ENCODE measurements at regions not wholly inside any gene's neighbourhood (a gene's known extent, or its start where the extent isn't known, plus 50 kb on each side); places are given as distances from the start of the nearest gene placed in this dataset.
"Not testable (repeated sequence)": the region's sequence is repeated elsewhere in the genome, so short reads cannot be mapped to it uniquely, and the experiment has no call there.

DNA sequence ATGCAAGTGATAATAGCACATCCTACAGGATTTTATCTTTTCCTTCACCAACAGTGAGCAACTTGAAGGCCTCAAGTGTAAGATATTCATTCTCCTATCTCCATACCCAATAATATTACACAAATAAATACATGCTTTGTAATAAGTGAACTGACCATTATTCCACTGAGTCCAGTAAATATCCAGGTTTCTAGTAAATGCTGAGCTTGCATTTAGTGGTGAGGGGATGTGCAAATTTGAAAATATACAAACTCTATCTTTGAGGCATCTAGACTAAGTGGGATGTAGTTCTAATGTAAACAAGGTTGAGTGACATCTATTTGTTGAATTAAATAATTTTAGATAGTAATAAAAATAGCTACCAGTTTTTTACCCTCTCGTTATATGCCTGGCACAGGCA lies 587.6 kb upstream of the IL12A start:
- DNase-seq = no peak

DNA sequence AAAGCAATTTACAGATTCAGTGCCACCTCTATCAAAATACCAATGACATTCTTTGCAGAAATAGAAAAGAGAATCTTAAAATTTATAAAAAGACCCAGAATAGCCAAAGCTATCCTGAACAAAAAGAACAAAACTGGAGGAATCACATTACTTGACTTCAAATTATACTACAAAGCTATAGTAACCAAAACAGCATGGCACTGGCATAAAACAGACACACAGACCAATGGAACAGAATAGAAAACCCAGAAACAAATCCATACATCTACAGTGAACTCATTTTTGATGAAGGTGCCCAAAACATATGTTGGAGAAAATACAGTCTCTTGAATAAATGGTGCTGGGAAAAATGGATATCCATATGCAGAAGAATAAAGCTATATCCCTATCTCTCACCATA lies 578.9 kb upstream of the IL12A start:
- not testable (repeated sequence) for DNase-seq

DNA sequence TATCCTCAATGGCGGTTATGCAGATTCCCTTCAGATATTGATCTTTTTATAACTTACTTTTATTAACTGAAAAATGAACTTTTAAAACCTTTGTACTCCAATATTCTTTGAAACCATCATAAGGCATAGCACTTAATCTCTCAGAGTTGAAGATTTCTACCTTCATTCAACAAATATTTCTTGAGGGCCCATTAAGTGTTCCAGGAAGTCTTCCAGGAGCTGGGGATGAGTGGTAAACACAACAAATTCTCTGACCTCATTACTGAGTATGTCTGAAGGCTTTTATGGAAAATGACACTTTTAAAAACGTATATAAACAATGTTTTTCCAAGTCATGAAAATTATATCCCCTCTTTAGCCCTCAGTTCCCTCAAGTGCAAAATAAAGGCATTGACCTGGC lies 575.3 kb upstream of the IL12A start:
- DNase-seq = no peak

DNA sequence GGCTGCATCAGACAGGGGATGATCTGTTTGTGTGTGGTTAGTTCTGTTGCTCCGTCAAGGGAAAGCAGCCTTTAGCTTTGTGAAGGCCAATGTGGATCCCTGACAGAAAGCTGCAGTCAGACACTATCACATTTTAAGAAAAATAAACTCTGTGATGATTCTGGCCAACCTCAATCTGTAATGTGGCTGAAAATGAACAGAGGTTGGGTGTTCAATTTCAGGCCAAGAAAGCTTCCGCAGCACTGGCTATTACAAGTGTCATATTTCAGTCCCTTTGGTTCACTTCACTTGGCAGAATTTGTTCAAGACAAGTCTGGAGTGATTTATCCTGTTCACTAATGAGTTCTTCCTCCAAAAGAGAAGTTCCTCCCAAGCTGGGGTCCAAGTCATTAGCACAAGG lies 571.8 kb upstream of the IL12A start:
- no peak for DNase-seq

DNA sequence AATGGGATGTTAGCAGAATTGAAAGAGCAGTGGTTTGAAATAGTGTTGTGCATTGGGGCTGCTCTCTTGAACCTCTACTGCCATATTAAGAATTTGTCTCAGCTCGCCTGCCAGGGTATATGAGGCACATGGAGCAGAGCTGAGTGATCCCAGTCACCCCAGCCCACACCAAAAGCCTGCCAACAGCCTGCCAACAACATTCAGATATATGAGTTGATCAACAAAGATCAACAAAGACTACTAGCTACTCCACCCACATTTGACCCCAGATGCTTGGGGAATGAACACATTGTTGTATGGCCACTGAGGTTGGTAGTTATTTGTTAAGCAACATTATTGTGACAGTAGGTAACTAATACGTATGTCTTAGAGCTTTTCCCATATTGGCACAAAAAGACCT lies 570.9 kb upstream of the IL12A start:
- DNase-seq = no peak

DNA sequence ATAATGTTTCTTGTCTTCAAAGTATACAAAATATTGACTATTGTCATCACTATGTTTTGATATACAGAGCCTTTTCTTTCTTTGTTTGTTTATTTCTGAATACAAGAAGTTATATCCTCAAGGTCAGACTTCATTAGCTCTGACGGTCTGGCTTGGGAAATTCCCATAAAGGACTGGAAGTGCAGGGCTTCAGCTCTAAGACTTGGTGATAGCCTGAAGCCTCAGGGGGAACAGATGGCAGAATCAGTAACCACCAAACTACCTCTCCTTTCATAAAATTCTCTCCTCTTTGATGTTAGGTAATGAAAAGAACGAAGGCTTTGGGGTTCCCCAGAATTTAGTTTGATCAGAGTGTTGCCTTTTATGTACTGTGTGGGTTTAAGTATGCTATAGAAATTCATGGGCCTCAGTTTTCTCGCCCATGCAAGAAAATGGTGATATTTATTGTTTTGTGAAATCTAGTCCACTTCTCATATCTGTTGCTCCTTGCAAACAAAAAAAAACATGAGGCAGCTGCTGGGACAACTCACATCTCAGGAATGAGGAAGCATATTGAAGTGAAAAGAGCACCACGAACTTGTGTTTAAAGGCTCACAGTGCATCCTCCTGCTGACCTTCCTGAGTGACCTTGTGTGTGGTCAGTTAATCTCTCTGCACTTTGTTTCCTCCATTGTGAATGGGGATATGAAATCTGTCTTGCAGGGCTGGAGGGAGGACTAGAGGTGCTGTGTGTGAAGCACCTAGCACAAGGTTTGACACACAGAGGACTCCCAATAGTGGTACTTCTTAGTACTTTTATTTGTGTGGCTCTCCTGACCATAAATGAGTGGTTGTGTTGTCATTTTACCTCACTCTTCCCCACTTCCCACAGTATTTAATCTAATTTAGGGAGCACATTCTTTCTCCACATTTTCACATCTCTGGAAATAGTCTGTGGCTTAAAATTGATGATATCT lies 569.8 kb upstream of the IL12A start:
- no peak for DNase-seq

DNA sequence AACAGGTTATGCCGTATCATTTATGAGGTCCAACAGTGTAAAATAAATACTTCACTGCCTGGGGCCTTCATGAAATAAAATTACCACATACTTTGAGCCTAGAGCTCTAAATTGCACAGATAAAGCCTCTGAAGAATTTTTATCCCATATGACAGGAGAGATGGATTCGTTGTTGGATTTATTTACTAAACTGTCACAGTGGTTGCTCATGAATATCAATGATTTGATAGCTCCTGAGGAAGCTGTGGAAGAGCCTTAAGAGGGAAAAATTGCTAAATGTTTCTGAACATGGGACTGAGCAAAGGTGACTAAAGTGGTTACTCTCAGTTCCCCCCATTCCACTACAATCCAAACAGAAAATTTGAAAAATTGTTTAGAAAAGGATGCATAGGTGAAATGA lies 558.9 kb upstream of the IL12A start:
- DNase-seq = no peak

DNA sequence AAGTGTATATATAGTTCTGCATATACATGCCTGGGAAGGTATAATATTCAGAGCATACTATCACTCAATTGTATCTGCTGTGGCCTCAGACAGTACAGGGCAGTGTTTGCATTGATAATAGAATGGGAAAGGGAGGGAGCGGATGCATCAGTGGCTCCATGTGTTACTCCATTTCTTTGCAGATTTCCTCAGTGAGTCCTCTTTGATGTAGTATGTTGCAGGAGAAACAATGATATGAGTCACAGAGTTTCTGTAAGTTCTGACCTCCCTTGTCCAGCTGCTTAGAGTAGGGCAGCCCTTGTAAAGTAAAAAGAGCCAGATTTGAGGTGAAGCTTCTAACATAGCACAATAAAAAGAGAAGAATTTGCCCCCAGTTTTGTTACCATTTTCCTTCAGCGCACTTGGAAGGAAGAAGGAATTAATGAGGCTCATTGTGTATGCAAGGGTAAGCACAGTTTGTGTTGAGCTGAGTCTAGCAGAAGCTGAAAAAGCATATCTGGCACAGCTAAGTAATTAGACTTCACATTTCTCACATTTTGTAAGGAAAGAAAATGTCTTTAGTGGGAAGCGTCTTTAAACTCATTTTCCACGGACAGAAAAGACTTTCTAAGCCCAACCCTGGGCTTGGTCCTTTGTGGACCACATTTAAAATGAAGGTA lies 555.8 kb upstream of the IL12A start:
- DNase-seq = no peak

DNA sequence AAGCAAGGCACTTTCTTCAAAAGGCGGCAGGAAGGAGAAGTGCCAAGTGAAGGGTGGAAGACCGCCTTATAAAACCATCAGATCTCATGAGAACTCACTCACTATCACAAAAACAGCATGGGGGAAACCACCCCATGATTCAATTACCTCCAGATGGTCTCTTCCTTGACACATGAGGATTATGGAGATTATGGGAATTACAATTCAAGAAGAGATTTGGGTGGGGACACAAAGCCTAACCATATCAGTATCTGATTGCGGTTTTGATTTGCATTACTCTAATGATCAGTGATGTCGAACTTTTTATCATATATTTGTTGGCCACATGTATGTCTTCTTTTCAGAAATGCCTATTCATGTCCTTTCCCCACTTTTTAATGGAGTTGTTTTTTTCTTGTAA lies 549.3 kb upstream of the IL12A start:
- no peak for DNase-seq

DNA sequence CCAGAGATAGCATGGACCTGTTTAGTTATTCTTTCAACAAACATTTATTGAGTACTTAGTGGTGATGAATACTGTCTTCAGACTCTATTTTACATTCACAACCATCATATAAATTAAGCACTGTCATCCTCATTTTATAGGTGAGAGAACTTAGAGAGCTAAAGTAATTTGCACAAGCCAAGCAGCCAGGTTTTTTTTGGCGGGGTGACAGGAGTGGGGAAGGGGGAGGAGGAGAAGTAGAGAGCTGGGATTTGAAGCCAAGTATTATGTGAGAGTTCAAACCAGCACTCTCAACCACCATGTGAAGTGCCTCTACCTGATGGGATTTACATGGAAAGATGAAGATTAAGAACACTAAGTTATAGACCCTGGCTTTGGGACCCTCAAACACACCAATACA lies 547.4 kb upstream of the IL12A start:
- no peak for DNase-seq

DNA sequence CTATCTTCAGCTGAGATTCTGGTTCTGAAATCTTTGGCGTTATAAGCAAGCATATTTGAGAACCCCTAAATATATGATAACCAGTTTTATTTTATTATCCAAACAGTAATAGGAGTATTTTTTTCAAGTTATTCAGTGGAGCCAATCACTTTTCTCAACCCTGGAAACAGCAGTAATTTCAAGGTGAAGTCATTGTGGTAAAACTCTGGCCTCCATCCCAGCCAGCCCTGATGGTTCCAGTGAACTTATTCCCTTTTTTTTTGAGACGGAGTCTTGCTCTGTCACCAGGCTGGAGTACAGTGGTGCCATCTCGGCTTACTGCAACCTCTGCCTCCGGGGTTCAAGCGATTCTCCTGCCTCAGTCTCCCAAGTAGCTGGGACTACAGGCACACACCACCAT lies 545.4 kb upstream of the IL12A start:
- no peak for DNase-seq

DNA sequence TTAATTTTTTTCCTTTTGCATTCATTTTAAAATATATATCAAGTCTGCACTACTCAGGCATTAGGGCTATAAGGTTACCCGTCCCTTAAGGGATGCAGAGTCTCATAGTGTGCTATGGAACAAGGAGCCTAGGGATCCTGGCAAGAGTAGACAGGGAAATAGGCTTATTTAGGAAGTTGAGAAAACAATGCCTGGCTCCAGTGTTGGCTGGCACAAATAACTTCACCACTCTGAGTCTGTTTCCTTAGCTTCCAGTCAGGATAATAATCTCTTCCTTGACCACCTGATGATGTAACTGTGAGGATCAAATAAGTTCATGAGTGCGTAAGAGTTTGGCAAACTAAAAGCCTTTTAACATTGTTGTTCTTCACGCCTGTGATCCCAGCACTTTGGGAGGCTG lies 540.8 kb upstream of the IL12A start:
- no peak for DNase-seq

DNA sequence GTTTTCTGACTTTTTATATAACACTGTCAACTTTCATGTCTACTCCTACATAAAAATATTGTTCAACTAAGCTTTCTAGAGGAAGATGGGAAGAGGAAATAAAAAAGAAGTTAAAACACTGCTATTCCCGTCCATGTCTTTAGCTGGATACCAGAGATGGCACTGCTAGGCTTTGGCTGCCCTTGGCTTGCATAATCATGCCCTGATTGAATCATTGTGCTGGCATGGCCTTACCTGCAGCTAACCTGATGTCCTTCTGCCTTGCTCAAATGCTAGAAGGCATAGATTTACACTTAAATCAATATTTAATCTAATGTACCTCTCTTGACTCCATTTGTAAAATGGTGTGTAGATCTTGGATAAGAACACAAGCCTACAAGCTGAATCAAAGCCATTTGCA lies 539.7 kb upstream of the IL12A start:
- no peak for DNase-seq

DNA sequence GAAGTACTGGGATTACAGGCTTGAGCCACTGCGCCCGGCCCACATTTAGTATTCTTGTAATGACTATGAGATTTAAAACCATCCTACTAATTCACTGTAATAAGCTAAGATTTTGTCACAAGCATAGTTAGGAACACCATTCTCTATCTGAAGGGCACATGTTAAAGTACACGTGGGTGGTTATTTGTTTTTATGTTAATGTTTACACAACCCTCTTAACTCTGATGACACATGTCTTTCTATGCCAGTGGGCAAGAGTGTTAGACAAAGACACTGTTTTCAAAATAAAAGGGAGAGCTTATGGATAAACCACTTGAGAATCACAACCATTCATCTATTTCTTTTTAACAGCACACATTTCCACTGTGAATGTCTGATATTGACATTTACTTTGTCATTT lies 537.6 kb upstream of the IL12A start:
- DNase-seq = no peak

DNA sequence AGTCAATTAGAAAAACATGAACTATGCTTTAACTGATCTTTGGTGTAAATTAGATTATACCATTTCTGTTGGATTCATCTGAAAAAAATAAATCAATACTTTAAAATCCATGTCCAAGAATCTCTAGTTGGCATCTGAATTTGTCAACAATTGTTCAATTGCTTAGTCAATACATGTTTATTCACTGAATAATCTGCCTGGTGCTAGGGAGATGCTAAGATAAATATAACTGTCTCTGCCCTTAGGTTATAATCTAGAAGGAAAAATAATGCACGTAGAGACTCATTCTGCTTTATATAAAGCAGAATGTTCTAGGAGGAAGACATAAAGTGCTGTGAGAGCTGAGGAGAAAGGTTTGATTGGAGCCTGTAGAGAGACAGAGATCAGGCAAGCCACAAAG lies 537.2 kb upstream of the IL12A start:
- no peak for DNase-seq

DNA sequence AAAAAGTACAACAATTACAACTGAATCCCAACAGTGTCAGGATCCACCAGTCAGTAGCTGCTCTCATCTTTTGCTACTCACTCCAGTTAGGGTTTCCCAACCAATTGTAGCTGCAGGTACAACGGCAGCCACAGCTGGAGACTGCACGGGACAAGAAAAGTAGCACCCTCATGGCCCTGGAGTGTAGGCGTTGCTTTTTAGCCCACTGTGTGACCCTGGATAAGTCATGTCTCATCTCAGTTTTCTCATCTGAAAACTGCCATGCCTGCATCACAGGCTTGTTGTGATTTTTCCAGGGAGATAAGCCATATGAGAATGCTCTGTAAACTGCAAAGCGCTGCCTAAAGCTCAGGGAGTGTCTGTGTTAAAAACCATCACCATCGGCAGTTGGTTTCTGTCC lies 535.6 kb upstream of the IL12A start:
- no peak for DNase-seq

DNA sequence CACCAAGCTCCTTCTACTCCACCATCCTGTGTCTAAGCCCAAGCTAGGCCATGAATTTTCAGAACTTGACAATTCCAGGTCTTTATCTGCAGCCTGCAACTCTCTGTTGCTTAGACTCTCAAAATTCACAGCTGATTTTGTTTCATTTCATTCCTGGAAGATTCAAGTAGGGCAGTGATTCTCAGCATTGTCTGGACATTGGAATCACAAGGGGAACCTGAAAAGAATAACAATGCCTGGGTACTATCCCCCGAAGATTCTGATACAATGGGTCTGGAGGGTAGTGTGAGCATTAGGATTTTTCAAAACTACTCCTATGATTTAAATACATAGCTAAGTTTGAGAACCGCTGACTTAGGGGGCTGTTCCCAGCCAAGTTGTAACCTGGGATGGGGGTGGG lies 534.7 kb upstream of the IL12A start:
- no peak for DNase-seq

DNA sequence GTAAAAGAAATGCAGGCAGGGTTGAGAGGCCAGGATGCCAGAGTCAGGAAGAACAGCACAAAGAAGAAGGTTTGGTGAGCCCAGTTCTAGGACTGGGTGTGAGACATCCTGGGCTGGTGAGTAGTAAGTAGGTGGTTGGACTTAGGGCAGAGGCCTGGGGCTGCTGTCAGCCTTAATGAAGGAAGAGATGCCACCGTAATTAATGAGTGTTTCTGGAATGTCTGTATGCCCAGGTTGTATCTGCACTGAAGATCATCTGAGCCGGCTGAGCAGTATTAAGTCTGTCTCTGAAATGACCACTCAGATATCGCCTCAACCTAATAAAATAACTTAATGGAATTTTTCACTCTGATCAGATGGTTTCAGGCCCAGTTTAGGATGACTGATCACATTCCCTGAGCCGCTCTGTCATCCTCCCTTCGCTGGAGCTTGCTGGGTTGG lies 532.9 kb upstream of the IL12A start:
- no peak for DNase-seq

DNA sequence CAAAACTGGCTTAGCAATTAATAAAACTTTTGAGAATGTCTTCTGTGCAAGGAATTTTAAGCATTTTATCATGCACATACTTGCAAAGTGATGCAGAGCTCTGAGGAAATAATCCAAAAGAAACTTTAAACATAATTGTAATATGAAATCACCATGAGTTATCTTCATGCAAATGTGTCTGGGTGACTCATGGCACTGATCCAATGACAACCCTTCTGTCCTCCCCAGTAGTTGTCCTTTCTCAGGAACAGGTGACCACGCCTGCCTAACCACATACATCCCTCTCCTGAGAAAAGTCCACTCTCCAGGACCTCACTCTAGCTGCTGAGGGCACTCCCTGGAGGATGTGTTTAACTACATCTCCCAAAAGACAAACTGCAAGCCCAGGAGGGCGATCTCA lies 530.6 kb upstream of the IL12A start:
- DNase-seq = no peak

DNA sequence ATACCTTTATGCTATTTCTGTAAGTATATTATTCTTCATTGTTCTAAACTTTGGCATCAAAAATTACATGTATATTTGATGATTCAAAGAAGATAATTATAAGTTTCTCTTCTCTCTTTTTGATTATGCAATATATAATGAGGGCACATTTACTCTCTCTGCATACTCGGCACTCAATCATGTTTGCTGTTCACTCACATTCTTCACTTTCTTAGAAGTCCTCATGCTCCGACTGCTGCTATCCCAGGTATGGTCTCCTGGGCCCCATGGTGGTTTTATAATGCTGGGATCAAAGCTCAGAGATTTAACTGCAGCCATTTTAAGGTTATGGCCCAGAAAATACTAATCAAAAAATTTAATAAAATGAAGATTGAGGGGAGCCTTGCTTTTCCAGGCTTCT lies 529.7 kb upstream of the IL12A start:
- no peak for DNase-seq

DNA sequence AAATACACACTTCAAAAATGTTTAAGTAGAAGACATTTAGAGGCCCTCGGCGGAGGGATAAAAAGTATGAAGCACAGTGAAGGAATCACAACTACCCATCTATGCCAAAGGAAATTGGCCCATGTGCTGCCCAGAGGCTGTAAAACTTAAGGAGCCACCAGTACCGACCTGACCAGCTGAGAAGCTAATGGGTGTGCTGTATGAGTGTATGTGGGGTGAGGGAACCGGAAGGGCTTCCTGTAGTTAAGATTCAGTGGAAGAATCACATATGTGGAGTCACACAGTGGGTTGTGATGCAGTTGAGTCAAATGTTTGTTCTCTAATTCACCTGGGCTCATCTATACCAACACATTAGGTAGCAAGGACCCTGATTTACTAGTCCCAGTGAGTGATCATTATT lies 516.0 kb upstream of the IL12A start:
- no peak for DNase-seq

DNA sequence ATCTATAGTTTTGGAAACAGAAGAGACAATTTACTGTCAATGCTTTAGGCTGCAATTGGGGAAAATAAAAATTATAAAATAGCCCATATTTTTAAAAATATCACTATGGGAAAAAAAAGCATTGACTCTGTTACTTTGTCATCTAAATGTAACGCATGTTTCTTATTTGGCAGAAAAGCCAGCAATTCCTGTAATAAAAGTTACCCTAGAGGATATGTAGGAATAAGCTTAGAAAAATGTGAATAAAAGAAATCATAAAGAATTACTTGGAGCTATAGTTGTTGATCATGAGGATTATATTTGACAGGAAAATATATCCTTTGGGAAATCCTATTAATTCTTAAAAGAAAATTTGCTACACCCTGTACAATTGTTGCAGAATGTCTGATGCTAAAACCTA lies 515.4 kb upstream of the IL12A start:
- DNase-seq = no peak

DNA sequence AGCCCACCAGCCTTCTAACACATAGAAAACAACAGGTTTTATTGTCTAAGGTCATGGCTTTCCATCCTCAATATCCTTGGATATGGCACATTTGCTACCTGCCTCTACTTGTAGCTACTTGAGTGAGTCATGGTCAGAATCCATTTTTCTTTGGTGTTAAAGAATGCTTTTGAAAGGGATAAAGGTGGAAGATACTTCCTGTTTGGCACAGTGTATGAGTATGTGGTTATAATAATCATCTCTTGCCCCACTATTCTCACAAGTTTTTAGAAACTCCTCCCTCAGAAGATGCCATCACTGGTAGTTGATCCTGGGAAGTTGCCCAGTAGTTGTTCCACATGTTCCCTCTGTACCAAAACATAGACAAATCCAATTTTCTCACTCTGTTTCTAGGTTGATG lies 508.6 kb upstream of the IL12A start:
- no peak for DNase-seq

DNA sequence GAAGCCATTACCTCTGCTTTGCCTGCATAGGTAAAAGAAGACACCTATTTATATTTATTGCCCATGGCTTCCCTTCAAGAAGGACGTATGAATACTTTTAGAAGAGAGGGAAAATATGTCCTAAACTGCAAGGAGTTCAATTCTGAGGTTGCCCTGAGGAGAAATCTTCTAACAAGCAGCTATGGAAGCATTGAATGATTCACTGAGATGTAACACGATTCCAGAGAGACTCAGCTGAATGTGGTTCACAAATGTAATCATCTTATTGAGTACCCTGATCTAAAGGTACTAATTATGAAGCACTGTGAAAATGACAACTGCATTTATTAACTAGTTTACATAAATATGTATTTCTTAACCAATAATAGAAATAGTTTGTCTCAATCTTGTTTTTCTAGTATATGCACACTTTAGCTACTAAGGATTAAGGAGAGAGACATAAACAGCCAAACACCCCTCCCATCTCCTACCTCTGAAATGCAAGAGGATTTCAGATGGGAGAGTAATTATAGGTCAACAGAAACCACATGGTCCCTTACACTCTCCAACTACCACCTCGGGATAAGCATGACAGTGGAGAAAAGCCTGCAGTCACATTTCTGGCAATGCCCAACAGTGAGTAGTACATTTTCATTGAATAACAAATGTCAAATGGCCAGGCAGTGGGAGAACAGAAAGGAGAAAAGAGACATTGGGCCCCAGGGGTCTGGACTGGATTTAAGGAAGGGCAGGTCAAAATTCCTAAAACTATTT lies 506.2 kb upstream of the IL12A start:
- DNase-seq = no peak

All from DMS79 (cell line).